Epidermal melanocyte (primary cell): ENCODE measurements at regions not wholly inside any gene's neighbourhood (a gene's known extent, or its start where the extent isn't known, plus 50 kb on each side); places are given as distances from the start of the nearest gene placed in this dataset.

Experiments
- DNase-seq: peaks from one replicate; pipeline ENCODE4 v3.0.0; 2011; ENCODE audit warnings: low spot score; ENCODE audit not compliant: insufficient read length

DNA sequence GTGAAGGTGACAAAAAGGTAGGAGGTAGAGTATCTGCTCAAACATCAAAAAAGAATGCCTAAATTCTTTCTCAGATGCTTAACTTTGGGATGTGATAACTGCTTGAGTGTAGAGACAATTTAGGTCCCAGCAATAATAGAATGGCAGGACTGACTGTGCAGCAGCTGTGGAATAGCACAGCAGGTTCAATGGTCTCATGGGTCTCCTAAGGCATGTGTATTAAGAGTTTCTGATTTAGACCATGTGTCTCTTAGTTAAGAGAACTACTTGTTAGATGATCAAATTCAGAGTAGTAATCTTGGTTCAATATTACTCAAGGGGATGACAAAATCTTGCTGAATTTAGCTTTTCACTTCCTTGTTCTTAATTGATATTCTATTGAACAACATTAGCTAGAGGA, 72.0 kb downstream of the ALX1 start:
- DNase-seq = no peak

DNA sequence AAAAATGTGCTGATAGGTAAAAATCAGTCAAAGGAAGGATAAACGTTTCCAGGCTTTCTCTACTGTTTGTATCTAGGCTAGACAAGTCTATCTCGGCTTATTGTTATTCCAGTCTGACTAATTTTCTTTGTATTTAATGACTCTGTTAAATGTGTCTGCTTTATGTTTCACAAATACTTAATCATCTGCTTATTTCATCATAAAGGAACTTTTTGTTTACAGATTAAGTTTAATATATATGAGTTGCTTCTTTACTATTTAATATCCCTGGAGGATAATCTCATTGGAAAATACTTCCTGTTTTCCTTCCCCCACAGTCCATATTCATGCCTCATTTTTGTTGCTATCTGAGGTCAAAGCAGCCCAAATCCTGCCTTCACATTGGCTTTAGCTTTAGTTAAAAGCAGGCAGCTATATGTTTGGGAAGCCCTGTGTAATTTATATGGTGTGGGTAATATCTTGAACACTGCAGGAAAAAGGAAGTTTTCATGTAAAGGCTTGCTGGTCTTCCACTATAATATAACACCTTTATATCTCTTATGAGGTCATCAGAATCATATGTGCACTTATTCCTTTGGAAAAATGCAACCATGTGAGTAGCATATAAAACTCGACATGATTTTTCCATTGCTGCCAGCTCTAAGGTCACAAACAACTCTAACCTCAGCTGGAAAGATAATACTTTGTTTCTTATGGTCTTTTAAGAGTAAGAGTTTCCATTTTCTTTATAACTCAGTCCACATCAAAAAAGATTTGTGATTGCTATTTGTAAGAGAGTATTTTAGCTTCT, 76.8 kb downstream of the ALX1 start:
- no peak for DNase-seq

DNA sequence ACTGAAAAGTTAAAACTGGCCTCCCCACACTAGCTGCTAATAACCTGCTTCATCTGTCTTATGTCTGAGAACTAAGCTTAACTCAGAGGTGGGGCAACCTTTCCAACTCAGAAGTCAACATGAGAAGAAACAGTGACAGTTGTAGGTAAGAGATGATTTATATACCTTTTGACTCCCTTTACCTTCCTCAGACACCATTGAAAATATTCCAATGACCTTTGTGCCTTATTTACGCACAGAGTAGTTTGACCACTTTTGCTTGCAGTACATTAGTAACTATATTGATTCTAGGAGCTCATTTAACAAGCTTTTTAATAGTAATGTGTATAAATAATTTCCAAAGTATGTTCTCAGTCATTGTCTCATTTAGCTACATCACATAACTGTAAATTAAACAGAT, 77.6 kb downstream of the ALX1 start:
- DNase-seq = no peak

DNA sequence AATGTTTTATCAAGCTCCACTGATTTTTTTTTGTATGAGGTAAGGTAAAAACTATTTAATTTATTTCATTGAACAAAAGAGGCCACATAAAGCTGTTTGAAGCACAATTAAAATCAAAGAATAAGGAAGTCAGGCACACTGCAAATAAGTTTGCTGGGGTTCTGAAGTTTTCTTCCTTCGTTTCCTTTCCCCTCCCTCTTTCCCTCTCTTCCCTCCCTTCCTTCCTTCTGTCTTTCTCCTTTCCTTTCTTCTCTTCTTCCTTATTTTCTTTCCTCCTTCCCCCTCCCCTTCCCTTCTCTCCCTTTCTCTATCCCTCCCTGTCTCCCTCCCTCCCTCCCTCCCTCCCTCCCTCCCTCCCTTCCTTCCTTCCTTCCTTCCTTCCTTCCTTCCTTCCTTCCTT, 78.7 kb downstream of the ALX1 start:
- no peak for DNase-seq

DNA sequence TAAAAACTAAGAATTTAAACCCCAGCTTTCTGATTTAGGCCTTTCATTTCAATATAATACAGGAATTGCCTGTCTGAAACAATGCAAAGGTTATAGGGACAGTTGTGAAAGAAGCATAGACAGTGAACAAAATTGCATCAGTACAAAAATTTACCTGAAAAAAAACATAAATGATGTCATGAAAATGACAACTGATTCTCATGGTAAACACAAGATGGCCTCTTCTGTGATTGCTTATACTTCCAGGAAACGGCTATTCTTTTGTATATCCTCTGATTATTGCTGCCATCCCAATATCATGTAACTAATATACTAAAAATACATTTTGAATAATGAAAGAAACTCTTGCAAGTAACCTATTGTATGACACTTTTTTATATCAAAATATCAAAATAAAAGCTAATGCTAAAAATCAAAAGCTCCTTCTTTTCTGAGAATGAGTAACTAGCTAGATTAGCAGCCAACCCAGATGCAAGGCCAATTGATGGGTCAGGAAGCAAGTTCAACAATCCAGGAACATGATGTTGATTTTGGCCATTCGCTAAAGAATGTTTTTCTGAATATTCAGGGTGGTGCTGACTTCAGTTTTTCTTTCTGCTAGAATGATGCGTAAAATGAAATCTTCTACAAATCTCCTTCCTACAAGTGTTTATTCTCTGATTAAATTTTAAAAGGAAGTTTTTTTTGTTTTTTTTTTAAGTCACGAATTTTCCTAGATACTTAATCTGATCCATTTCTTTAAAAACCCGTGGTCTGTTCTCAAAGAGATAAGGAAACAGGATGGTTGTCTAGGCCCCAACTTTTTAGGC, 83.6 kb downstream of the ALX1 start:
- no peak for DNase-seq

DNA sequence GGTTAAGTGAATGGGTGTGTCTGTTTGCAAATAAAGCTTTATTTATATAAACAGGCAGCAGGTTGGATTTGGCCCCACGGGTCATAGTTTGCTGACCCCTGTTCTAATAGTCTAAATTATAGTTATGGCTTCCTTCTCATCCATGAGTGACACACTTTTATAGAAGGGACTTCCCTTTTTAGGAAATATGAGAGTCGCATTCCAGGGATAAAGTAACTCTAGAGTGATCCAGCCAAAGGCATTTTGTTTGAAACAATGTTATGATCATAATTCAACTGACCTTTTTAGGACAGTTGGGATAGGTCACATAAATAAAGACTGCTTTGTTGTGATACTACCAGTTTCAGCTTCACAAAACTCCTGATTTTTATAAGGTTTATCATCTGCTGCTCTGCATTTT, 87.9 kb downstream of the ALX1 start:
- DNase-seq = no peak

DNA sequence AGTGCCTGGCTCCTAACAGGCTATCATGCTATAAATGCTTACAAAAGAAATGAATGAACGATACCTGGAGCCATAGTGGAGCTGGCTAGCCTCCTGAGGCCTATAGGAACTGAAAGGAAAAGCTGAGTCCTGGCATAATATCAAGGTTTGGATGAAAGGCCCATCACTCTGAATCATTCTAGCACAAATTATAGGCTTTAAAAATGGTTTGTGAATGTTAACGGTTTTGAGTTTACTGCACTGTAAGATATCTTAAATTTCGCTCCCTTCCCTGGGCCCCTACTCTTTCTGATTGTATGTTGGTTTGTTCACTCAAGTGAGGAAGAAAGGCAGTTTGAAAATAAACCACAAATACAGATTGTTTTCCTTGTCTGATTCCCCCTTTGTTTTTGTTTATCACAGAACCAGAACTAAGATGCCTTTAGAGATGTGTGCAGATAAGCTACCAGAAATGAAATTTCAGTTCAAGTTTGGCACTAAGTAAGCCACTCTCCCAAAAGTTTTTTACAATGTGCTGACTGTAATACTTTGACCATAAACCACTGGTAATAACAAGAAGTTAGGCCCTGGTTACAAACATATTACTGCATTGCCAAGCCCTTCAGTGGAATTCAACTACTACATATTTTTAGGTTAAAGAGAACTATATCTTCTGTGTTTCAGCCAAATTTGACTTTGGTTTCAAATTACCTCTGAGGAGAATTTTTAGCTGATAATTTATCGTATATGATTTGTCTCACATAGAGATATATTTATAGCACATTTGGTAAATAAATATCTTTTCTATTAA, 89.5 kb downstream of the ALX1 start:
- DNase-seq = no peak

DNA sequence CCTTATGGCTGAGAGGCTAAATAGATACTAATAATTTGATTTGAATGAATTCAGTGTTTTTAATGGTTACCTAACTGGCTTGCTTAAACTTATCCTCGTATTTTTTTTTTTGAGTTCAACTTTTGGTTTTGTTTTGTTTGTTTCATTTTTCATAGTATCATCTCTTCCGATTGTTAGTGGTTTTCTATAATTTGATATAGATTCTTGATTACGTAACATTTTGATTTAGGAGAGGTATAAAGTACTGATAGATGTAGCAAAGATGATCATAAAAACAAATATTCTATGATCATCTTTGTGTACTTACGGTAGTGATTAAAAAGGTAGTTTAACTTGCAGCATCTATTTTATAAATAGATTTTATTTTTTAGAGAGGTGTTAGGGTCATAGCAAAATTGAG, 93.0 kb downstream of the ALX1 start:
- no peak for DNase-seq

DNA sequence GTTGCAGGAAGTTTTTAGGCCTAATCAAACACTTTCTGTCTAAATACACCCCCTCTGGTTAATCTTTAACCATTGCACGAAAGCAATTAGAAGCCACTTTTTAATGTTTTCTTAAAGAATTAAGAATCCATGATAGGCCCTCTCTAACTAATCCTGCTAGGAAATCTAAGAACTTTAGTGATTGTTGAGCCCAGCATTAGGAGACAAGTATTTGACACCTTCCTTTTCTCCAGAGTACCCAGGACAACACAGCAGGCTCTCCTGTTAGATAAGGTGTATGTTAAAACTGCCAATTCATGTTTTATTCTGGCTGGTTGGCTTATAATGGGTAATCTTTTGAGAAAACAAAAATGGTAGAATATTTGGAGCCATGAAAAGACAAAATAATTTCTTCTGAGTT, 95.0 kb downstream of the ALX1 start:
- no peak for DNase-seq

DNA sequence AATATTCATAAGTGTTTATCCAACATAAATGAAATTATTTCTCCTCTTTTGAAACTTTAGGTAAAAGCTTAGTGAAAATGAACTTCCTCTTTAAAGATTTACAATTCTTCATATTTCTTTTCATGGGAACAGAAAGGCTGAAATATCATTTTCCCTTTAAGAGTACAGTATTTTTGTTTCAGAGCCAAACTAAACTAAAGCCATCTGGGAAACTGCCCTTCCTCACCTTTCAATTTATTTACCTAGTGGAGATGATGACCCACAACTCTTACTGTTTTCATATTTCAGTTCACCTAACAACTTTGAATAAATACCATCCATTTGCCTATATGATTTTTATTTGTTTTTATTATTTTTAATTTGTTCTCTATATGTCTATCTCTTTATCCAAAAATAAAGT, 105.4 kb downstream of the ALX1 start:
- no peak for DNase-seq

DNA sequence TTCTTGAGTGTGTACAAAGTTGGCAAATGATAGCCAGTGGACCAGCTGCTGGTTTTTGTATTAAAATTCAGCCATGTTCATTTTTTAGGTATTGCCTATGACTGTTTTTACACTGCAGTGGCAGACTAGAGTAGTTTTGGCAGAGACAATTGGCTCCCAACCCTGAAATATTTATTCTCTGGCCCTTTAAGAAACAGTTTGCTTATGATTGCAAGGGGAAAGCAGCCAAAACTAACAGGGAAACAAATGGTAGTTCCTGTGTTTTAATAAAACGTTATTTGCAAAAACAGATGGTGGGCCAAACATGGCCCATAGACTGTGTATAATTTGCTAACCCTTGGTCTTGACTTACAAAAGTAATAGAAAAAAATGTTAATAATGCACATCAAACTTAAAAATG, 110.2 kb downstream of the ALX1 start:
- no peak for DNase-seq

DNA sequence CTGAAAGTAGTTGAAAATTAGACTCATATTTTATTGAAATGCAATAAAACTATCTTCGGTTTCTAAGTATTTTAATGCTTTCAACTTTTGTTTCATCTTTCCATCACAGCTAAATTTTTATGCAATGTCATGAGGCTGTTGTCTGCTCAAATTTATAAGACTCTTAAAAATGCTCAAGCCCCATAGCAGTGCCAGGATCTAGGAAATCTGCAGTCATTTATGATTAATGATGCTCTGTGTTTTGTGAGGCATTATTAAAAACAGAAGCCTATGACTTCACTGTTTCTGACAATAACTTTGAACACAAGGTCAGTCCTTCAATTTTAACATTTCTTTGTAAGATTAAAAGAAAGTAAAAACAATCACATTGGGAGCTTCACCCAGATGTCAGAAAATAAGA, 112.5 kb downstream of the ALX1 start:
- no peak for DNase-seq

DNA sequence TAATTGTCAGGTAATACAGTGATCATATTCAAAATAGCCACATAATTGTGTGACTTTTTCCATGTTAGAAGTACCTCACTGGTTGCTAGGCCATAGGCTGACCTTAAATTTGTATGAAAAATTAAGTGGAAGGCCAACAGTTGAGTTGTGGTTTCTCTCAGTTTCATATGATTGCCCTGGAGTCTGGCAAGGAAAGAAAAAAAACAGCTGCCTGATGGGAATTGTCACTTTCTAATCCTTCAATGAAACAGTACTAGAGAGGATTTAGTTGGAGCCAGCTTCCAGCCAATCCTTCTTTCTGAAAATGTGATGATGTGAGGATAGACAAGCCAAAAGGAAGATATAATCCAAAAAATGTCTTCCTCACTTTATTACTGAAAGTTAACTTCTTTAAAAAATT, 113.6 kb downstream of the ALX1 start:
- DNase-seq = no peak

DNA sequence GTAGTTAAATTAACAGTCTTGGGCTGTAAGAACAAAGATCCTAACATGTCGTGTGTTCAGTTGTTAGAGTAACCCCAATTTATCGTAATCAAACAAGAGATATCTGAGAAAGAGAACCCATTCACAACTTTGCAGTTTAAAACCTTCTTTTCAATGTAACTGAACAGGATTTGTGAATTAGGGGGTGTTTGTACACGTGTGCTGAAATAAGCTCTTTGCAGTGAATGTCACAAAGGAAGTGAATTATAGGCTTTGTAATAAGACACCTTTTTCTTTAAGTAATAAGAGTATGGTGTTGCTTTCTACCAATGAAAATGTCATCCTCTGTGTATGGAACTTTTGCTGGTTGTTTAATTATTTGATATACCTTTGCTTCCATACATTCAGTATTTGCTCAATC, 114.0 kb downstream of the ALX1 start:
- DNase-seq = no peak

DNA sequence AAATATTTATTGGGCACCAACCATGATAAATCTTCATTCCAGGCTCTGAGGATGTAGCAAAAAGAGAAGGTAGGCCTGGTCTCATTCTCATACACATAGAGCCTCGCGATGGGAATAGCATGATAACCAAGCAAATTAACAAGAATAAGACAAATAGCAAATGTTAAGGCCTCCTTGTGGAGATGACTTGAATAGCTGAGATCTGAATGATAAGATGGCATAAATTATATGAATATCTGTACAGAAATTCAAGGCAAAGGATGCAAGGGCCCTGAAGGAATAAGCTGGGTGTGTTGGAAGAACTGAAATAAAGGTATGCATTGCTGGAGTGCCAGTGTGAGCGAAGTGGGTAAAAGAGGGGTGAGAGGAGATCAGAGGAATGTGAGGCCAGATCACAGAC, 114.8 kb downstream of the ALX1 start:
- no peak for DNase-seq

DNA sequence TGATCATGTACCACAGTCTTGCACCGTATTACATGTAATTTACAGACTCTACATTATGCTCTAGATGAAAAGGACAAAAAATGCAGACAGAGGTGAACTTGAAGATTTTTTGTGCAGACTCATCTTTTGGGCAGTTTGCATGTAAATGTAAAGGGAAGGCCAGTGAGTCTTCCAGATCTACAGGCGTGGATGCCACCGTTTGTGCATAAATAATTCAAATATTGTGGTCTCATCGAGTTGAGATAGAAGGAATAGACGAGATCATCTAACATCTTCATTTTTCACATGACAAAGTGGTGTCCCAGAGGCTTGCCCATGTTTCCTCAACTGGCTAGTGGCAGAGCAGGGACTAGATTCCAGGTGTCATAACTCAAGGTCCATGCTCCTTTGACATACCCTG, 125.2 kb downstream of the ALX1 start:
- DNase-seq = no peak

DNA sequence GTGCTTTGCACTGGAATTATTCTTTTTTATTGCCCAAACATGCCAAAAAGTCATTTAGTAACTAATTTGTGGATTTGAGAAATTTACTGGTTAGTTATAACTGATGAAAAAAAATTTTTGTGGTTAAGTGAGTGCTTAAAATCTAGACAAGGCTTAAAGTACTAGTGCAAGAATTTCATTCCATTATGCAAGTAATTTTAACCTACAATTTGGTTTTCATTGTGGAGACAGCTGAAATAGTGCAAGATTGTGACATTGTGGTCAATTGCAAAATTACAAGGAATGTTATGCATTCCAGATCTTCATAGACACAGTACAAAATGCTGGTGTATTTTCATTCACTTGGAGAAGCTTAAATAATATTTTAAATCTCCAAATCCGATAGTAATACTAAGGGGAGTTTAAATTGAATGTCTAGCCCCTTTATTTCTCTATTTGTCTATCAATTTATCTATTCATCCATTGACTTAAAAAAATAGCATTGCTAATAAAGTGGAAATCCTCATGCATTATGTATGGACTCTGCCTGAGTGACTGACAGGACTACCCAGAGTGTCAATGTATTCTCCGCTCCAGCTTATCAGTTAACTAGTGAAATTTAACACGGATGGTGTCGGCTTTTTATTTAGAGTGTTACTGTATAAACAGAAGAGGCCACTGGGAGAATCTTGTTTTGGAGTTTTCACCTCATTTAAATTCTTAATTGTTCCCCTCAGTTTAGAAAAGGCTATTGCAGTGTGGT, 125.9 kb downstream of the ALX1 start:
- DNase-seq = no peak

DNA sequence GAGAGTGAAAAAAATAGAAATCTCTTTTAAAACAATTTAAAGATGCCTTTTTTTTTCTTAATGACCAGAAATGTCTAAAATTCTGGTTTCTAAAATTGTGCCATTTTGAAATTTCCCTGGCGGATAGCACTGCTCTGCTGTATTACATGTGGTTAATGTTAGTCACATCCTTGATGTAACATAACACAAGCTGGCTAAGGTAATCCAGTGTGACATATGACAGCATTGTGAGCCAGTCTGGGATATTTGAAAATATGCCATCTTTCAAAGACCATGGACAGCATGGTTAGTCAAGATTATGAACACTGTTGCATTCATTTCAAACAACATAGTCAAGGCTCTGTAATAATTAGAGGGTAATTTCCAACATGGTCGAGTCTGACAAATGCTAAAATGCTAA, 133.2 kb downstream of the ALX1 start:
- no peak for DNase-seq

DNA sequence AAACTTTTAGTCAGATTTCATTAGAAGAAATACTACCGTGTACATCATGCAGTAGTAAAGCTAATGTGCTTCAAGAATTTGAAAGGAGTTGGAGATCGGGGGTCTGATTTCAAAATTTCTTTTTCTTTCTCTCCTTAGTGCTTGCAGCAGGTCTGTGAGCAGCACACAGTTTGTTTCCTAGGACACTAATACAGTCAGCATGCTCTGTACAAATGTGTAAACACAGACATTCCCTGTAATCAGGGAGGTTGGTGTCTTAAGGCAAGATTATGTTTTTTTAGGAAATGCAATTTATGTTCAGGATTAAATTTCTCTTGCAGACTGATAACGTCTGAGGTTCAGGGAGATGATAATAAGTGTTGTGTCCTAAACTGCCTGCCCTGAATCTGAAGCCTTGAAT, 142.7 kb downstream of the ALX1 start:
- no peak for DNase-seq

DNA sequence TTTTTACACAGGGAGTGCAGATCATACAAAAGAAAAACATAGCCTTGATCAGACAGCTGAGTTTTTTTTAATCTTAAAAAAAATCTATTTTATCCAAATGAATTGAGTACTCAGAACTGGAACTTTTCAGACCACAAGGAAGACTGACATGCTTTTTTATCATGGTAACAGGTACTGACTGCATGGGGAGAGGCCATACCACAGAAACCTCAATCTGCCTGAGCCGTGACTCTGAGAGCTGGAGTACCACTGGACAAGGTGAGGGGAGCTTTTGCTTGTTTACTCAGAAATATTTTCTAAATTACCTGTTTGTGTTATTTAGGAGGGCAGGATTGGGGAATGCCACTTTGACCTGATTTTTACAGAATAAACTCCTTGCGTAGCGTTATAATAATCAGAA, 143.9 kb downstream of the ALX1 start:
- no peak for DNase-seq

DNA sequence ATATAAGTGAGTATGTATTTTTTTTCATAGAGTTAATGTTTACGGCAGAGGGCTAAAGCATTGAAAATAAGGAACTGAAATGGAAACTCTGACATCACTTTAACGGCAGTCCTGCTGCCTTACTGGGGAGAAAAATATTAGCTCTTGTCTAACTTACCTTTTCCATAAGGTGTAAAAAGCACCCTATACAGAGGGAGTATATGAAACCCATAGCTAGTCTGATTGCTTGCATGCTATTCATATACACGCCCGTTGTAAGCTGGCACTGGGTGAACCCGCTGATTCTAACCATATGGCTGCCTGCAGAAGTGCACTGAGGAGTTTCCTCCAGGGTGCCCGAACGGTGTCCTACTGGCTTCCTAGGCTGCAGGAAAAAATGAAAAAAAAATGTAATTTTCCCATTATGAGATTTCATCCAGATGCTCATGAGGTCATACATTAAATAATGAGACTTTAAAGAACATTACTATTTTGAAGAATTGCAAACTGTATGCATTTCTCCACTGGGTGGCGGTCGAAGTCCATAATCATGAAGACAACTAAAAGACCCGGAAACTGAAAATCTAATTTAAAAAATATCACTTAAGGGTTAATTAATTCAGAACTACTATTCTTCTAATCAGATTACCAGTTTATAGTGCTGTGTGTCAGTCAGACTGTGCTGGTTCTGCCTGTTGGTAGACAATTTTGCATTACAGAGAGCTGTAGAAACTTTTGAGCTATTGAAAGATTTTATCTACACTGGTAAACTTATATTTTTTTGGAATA, 144.7 kb downstream of the ALX1 start:
- DNase-seq = no peak
